Breast epithelium (tissue), 3 donors: ENCODE measurements at regions not wholly inside any gene's neighbourhood (a gene's known extent, or its start where the extent isn't known, plus 50 kb on each side); places are given as distances from the start of the nearest gene placed in this dataset.

Experiments
- CTCF ChIP-seq, 3 donors: fragments of 450-650 bp; IDR thresholded peaks; one replicate each; pipeline ENCODE4 v1.5.1; 2016 to 2017; ENCODE audit warnings: antibody characterized with exemption in 3 of 3, mild to moderate bottlenecking in 3 of 3, moderate library complexity in 3 of 3
- POLR2A ChIP-seq: fragments of 450-650 bp; IDR thresholded peaks from one replicate; pipeline ENCODE4 v1.6.1; 2016; ENCODE audit warnings: antibody characterized with exemption, mild to moderate bottlenecking, moderate library complexity
- POLR2AphosphoS5 ChIP-seq, 3 donors: sonication (generic); formaldehyde crosslinking; IDR thresholded peaks; one replicate each; pipeline ENCODE4 v1.6.1; 2017; ENCODE audit warnings: antibody characterized with exemption in 3 of 3

- TF ChIP-seq CTCF (IDR thresholded peaks at IDR 0.05) (no peak), POLR2A (no peak), POLR2AphosphoS5 (IDR thresholded peaks at IDR 0.05) (no peak)
These were observed 81.5 kb upstream of the VGLL3 start for GRCh38 chr3:87072446-87072845.
